Lung (tissue), 11 donors: ENCODE measurements at regions not wholly inside any gene's neighbourhood (a gene's known extent, or its start where the extent isn't known, plus 50 kb on each side); places are given as distances from the start of the nearest gene placed in this dataset.

Experiments used
- ATAC-seq: fragments of 200-7000 bp; cut with Tn5 transposase; one replicate; pipeline ENCODE4 v1.9.1; 2020; ENCODE audit warnings: moderate number of reproducible peaks; ENCODE audit not compliant: insufficient read depth, low FRiP score
- DNase-seq, 3 donors: peaks; one replicate each; pipeline ENCODE4 v3.0.0-alpha.2; 2013 to 2017
- H3K27ac ChIP-seq, 2 donors: one replicate each; pipeline ENCODE4 v1.5.1; 2013; ENCODE audit warnings: mild to moderate bottlenecking in 2 of 2, moderate library complexity in 2 of 2, control low read depth in 1 of 2, inconsistent platforms in 1 of 2, low read depth in 1 of 2, low read length in 1 of 2
- H3K27me3 ChIP-seq, 3 donors: one replicate each; pipeline ENCODE4 v1.5.1; 2013; ENCODE audit warnings: low read length in 2 of 3; ENCODE audit not compliant: control insufficient read depth in 3 of 3, insufficient read depth in 3 of 3
- H3K36me3 ChIP-seq, 4 donors: one replicate each; pipeline ENCODE4 v1.5.1; 2013; ENCODE audit warnings: low read length in 4 of 4, mild to moderate bottlenecking in 1 of 4, moderate library complexity in 1 of 4; ENCODE audit not compliant: control insufficient read depth in 4 of 4, insufficient read depth in 4 of 4
- H3K4me1 ChIP-seq, 5 donors: one replicate each; pipeline ENCODE4 v1.5.1; 2013; ENCODE audit warnings: low read length in 5 of 5, mild to moderate bottlenecking in 2 of 5, moderate library complexity in 1 of 5; ENCODE audit not compliant: control insufficient read depth in 5 of 5, insufficient read depth in 5 of 5
- H3K4me3 ChIP-seq: one replicate; pipeline ENCODE4 v1.5.1; 2013; ENCODE audit warnings: mild to moderate bottlenecking, control low read depth, moderate library complexity
- H3K9ac ChIP-seq, 2 donors: one replicate each; pipeline ENCODE4 v1.5.1; 2013; ENCODE audit warnings: low read length in 2 of 2, control low read depth in 1 of 2; ENCODE audit not compliant: insufficient read depth in 1 of 2
- H3K9me3 ChIP-seq, 4 donors: one replicate each; pipeline ENCODE4 v1.5.1; 2013; ENCODE audit warnings: low read length in 3 of 4, mild to moderate bottlenecking in 1 of 4, moderate library complexity in 1 of 4; ENCODE audit not compliant: control insufficient read depth in 4 of 4, insufficient read depth in 3 of 4
- WGBS, 2 donors: extraction: QIAGEN DNeasy Blood & Tissue Kit; methylation state at CpG; one replicate each; pipeline ENCODE4 v1.1.7; 2013; 5-methylcytosine and 5-hydroxymethylcytosine counted together
- TF ChIP-seq, protein P1 (sequence below): IDR thresholded peaks from 2 replicates; pipeline ENCODE4 v1.5.1; 2012; ENCODE audit warnings: mild to moderate bottlenecking; ENCODE audit errors: control extremely low read depth, extremely low read depth
- donor health status: control.
- donor health status: control.
- donor health status: Bipolar disorder and iron deficiency.
- donor health status: healthy.
- donor health status: DM: yes; HTN: yes; CAD: no.

DNA sequence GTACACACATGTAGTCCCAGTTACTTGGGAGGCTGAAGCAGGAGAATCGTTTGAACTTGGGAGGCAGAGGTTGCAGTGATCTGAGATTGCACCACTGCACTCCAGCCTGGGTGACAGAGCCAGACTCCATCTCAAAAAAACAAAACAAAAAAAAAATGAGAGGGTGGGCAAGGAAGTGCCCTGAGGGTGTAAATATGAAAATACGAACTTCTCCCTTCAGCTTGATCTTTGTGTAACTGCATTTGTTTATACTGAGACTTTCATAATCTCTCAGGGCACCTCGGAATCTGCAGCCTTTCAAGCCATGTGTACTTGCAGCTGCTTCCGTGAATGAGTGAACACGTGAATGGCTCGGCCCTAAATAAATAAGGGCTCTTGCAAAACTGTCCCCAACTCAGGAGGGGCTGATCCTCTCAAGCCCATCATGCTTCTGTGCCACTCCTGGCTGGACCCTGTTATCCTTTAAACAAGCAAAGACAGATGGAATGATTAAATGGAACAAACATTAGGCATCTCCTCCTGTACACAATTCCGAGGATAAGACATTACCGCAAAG lies 96.8 kb downstream of the BOD1L2 start:
- TF ChIP-seq, protein P1, sequence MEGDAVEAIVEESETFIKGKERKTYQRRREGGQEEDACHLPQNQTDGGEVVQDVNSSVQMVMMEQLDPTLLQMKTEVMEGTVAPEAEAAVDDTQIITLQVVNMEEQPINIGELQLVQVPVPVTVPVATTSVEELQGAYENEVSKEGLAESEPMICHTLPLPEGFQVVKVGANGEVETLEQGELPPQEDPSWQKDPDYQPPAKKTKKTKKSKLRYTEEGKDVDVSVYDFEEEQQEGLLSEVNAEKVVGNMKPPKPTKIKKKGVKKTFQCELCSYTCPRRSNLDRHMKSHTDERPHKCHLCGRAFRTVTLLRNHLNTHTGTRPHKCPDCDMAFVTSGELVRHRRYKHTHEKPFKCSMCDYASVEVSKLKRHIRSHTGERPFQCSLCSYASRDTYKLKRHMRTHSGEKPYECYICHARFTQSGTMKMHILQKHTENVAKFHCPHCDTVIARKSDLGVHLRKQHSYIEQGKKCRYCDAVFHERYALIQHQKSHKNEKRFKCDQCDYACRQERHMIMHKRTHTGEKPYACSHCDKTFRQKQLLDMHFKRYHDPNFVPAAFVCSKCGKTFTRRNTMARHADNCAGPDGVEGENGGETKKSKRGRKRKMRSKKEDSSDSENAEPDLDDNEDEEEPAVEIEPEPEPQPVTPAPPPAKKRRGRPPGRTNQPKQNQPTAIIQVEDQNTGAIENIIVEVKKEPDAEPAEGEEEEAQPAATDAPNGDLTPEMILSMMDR = no peak
- 60 to 65% methylated on average over 8 of the region's 8 CpGs for WGBS, 2 donors
- peaks cover 0 to under 1% (median 0%) of the 10 kb centered on the region in 5 donors for H3K4me1 ChIP-seq
- no peak for ATAC-seq
- no peak overlapping the region for H3K27ac ChIP-seq
- H3K27me3 ChIP-seq = peaks cover 0 to 2% (median 0%) of the 10 kb centered on the region in 3 donors
- no peak for DNase-seq
- no peaks in the 10 kb centered on the region for H3K36me3 ChIP-seq
- H3K9me3 ChIP-seq = no peaks in the 10 kb centered on the region
- no peak overlapping the region for H3K9ac ChIP-seq
- H3K4me3 ChIP-seq = no peak overlapping the region

- Histone ChIP-seq H3K4me1 (peaks cover 0 to 6% (median 0%) of the 10 kb centered on the region in 5 donors), H3K27ac (no peak overlapping the region), H3K4me3 (no peak overlapping the region), H3K9ac (no peak overlapping the region), H3K9me3 (peaks cover 0 to 2% (median 0%) of the 10 kb centered on the region in 4 donors), H3K27me3 (no peaks in the 10 kb centered on the region), H3K36me3 (no peaks in the 10 kb centered on the region)
- 41 to 49% methylated on average over 7 of the region's 7 CpGs for WGBS, 2 donors
- ATAC-seq (no peak), DNase-seq (peak; percentile 14 to 73 (median 48))
- TF ChIP-seq, protein P1 = no peak
These were observed 102.3 kb downstream of the BOD1L2 start for GRCh38 chr18:57249179-57249578.

GRCh38 chr18:57249883-57250282 lies 102.5 kb upstream of the ST8SIA3 start:
- Histone ChIP-seq H3K4me1 (peaks cover 0 to 6% (median 0%) of the 10 kb centered on the region in 5 donors), H3K9me3 (peaks cover 0 to 2% (median 0%) of the 10 kb centered on the region in 4 donors), H3K27me3 (no peaks in the 10 kb centered on the region), H3K36me3 (no peaks in the 10 kb centered on the region), H3K27ac (no peak overlapping the region), H3K4me3 (no peak overlapping the region), H3K9ac (no peak overlapping the region)
- ATAC-seq (no peak), DNase-seq (no peak)
- TF ChIP-seq, protein P1 = no peak
- whole genome bisulfite sequencing, 2 donors = 84 to 92% methylated on average over 3 of the region's 3 CpGs

GRCh38 chr18:57251747-57252146 lies 100.6 kb upstream of the ST8SIA3 start:
- 98% methylated on average over 3 of the region's 3 CpGs for WGBS, 2 donors
- Histone ChIP-seq H3K9me3 (peaks cover 0 to 3% (median 0%) of the 10 kb centered on the region in 4 donors), H3K27me3 (no peaks in the 10 kb centered on the region), H3K36me3 (no peaks in the 10 kb centered on the region), H3K9ac (no peak overlapping the region), H3K4me1 (peaks cover 0 to 6% (median 0%) of the 10 kb centered on the region in 5 donors), H3K27ac (no peak overlapping the region), H3K4me3 (no peak overlapping the region)
- ATAC-seq = no peak
- DNase-seq = no peak
- TF ChIP-seq, protein P1 = no peak
